C4-2B (cell line): ENCODE measurements at regions not wholly inside any gene's neighbourhood (a gene's known extent, or its start where the extent isn't known, plus 50 kb on each side); places are given as distances from the start of the nearest gene placed in this dataset.

Experiments
- ZFX ChIP-seq: fragments of 450-650 bp; IDR thresholded peaks from 2 replicates; pipeline ENCODE4 v1.6.1; 2017
- TF ChIP-seq, protein P1 (sequence below): fragments of 450-650 bp; conservative IDR thresholded peaks from 2 replicates; pipeline ENCODE4 v1.5.1; 2017; ENCODE audit warnings: mild to moderate bottlenecking

DNA sequence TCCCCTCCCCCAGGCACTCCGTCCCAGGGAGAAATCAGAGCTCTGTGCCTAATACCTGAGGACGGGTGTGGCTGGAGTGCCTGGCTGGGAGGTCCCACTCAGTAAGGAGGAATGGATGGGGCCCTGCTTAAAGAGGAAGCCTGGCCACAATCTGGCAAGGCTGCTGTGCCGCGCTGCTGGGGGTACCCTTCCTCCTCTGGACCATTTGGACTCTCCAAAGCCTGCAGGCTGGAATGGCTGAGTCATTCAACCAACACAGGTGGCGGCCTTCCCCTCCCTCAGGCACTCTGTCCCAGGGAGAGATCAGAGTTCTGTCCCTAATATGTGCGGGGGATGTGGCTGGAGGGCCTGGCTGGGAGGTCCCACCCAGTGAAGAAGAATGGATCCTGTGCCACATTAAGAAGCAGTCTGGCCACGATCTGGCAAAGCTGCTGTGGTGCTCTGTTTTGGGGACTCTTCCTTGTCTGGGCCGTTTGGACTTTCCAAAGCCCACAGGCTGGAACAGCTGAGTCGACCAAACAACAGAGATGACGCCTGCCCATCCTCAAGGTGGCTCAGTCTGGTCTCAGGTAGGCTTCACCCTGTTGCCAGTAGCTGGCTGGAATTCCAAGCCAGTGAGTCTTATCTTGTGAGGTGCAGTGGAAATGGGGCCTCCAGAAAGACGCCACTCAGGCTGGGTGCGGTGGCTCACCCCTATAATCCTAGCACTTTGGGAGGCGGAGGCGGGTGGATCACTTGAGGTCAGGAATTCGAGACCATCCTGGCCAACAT lies 127.3 kb upstream of the HUWE1 start:
- no peak for TF ChIP-seq ZFX
- TF ChIP-seq, protein P1, sequence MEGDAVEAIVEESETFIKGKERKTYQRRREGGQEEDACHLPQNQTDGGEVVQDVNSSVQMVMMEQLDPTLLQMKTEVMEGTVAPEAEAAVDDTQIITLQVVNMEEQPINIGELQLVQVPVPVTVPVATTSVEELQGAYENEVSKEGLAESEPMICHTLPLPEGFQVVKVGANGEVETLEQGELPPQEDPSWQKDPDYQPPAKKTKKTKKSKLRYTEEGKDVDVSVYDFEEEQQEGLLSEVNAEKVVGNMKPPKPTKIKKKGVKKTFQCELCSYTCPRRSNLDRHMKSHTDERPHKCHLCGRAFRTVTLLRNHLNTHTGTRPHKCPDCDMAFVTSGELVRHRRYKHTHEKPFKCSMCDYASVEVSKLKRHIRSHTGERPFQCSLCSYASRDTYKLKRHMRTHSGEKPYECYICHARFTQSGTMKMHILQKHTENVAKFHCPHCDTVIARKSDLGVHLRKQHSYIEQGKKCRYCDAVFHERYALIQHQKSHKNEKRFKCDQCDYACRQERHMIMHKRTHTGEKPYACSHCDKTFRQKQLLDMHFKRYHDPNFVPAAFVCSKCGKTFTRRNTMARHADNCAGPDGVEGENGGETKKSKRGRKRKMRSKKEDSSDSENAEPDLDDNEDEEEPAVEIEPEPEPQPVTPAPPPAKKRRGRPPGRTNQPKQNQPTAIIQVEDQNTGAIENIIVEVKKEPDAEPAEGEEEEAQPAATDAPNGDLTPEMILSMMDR, result no peak
